Effector CD4-positive, alpha-beta T cell (primary cell): ENCODE measurements at regions not wholly inside any gene's neighbourhood (a gene's known extent, or its start where the extent isn't known, plus 50 kb on each side); places are given as distances from the start of the nearest gene placed in this dataset.
"Not testable (repeated sequence)": the region's sequence is repeated elsewhere in the genome, so short reads cannot be mapped to it uniquely, and the experiment has no call there.

Source experiments
- DNase-seq: peaks from one replicate; pipeline ENCODE4 v3.0.0-alpha.2; 2020

GRCh38 chr13:104577071-104577815 is 1511.0 kb upstream of the SLC10A2 start:
- DNase-seq: no peak

DNA sequence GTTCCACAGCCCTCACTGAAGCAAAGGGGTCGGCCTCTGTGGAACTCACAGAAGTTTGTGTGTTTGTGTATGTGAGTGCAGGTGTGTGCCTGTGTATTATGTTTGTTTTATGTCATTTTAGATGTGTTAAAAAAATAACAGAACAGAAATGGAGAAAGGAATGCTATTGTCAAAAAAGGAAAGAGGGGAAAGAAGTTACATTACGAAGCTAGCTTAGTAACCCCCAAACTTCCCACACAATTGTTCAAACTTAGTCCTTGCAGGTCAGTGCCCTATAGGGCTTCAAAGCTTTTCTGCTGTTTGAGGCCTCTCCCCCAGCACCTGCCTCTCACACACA is 1505.6 kb upstream of the SLC10A2 start:
- DNase-seq: no peak

GRCh38 chr13:104571161-104571892 is 1505.1 kb upstream of the SLC10A2 start:
- no peak for DNase-seq

- no peak for DNase-seq
Measured at GRCh38 chr13:104567114-104567513, 1500.9 kb upstream of the SLC10A2 start.

DNA sequence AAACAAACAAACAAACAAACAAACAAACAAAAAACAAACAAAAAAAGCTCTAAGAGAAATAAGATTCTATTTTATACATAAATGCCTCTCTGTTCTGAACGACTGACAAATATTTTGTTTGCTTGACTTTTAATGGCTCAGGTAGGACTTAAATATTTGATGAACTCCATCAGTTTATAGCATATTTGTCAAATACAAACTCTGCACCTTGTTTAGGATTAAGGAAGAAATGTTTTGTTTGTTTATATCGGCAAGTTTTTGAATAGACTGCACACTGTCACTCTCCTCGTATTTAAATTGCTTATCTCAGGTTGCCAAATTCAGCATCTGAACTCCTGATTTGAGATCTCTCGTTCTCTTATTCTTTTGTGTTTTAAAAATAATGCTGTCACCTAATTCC is 1499.7 kb upstream of the SLC10A2 start:
- no peak for DNase-seq

- DNase-seq: no peak
Measured at GRCh38 chr13:104553896-104554295, 1487.7 kb upstream of the SLC10A2 start.

- DNase-seq: no peak
Measured at GRCh38 chr13:104553186-104553585, 1487.0 kb upstream of the SLC10A2 start.

DNA sequence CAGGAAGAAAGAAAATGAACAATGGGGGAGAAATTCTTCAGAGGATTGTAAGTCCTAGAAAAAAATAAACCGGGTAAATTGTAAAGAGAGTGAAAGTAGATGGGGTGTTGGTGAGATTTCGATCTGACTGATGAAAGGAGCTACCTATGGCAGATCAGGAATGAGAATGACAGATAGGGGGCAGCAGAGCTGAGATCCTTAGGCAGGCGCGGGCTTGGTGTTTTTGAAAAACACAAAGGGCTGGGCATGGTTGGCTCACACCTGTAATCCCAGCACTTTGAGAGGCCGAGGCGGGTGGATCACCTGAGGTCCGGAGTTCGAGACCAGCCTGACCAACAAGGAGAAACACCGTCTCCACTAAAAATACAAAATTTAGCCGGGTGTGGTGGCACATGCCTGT is 1468.6 kb upstream of the SLC10A2 start:
- no peak for DNase-seq

DNA sequence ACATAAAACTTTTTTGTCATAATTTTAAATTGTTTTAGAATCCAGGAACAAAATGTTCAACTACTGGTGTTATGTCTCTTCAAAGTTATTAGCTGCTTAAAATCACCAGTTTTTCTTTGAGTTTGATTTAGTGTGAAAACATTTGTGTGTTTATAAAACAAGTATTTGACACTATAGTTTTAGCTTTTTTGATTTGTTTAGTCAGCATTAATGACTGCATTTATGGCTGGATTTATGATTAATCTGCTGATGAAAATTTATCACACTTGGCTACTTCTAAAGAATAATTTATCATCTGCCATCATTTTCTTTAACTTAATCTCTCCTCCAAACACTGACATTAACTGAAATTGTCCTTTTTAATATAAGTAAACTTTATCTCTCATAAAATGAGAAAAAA is 1465.9 kb upstream of the SLC10A2 start:
- no peak for DNase-seq

GRCh38 chr13:104530741-104531140 is 1464.5 kb upstream of the SLC10A2 start:
- DNase-seq: no peak

DNA sequence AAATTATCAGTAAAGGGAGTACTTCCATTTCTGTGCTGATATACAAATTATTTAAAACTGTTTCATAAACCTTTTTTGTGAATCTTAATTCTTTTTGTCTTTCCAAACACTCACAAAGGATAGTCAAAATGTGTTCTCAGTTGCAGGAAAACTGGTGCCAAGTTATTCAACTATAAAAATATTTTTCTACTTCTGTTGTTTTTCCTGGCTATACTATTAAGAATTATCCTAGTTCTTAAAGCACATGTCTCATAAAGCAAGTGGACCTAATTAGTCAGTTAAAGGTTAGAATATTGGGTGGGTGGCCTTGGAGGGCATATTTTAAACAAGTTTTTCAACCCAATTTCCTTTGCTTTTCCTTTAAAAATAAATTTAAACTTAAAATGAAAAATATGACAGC is 1460.3 kb upstream of the SLC10A2 start:
- no peak for DNase-seq

GRCh38 chr13:104525467-104525866 is 1459.2 kb upstream of the SLC10A2 start:
- no peak for DNase-seq

DNA sequence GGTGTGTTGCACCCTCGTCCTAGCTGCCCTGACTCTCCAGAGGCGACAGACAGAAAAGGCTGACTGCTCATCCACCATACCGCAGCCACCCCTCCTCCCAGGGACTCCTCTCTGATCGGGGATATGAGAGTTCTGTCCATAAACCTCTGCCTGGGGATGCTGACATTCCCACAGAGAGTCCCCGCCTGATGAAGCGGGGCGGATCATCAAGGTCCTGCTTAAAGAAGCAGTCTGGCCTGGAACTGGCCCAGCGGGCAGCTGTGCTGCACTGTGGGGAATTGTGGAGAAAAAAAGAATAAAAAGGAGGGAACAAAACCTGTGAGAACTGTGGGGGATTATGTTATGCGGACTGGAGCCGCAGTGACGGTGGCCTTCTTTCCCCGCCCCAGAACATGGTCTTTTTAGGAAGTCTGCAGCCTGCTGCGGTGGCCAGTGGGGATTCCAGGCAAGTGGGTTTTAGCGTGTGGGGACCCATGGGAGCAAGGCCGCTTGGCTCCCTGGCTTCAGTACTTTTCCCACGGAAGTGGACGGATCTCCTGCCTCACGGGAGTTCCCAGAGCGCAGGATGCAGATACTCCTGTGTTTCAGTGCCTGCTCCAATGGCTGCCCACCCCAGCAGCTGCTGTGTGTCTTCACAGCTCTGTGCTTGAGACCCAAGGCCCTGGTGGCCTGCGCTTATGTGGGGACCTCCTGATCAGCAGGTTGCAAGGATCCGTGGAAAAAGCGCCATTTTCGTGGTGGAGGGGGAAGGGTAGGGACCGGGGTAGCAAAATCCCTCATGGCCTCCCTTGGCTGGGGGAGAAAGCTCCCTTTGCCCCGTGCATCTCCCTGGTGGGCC is 1456.2 kb upstream of the SLC10A2 start:
- DNase-seq: no peak

- DNase-seq: no peak
Measured at GRCh38 chr13:104510422-104510821, 1444.2 kb upstream of the SLC10A2 start.

GRCh38 chr13:104493502-104493901 is 1427.3 kb upstream of the SLC10A2 start:
- not testable (repeated sequence) for DNase-seq

DNA sequence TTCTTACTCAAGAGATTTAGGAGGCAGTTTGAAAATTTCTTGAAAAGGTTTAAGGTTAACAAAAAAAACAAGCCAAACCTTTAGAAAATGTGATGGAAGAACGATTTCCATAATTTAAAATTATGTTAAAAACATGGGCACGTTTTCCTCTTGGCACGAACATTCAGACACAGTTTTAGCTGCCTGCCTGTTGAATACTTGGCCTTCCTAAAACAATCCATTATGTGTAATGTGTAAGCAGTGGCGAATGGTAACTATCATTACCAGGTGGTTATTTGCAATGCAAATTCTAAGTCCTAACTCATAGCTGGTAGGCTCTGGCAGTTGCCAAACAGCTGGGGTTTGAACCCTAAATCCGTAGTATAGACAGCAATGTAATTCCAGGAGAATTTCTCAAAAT is 1425.7 kb upstream of the SLC10A2 start:
- no peak for DNase-seq

DNA sequence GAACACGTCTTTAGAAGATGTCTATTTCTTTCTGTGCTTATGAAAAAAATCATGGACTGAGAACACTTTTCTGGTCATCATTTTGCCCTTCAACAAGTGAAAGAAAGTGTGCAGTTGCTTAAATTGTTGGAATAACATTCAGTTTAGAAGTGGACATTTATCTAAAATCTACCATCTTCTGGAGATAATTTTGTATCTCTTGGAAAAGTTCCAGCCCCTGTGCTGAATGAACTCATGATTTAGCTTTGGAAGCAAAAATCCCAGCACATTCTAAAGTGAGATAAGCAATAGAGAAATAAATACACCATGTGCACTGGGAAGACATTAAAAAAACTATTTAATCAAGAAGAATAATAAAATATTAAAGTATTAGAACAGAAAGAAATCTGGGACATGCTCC is 1420.8 kb upstream of the SLC10A2 start:
- no peak for DNase-seq

- DNase-seq: no peak
Measured at GRCh38 chr13:104485571-104485970, 1419.4 kb upstream of the SLC10A2 start.

- no peak for DNase-seq
Measured at GRCh38 chr13:104483631-104484030, 1417.4 kb upstream of the SLC10A2 start.

GRCh38 chr13:104477261-104477660 is 1411.0 kb upstream of the SLC10A2 start:
- DNase-seq: no peak

- no peak for DNase-seq
Measured at GRCh38 chr13:104473936-104474335, 1407.7 kb upstream of the SLC10A2 start.

DNA sequence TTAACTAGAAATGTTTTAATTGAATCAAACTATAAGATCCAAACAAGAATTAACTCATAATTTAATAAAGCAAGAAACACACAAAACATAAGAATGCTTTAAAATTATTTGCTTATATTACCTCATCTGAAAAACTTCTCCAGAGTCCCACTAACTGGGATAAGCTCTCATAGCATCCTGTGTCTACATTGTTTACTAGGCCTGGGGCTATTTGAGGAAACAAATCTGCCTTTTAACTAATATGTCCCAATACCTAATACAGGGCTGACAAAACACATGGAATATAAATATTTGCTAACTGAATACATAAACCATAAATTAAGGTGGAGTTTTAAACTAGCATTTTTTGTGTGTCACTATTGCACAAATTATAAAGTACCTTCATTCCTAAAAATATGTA is 1399.8 kb upstream of the SLC10A2 start:
- DNase-seq: no peak

GRCh38 chr13:104461049-104461448 is 1394.8 kb upstream of the SLC10A2 start:
- no peak for DNase-seq

GRCh38 chr13:104460554-104460953 is 1394.3 kb upstream of the SLC10A2 start:
- no peak for DNase-seq
